Type B pancreatic cell (in vitro differentiated cells): ENCODE measurements at regions not wholly inside any gene's neighbourhood (a gene's known extent, or its start where the extent isn't known, plus 50 kb on each side); places are given as distances from the start of the nearest gene placed in this dataset.

Experiments
- DNase-seq: peaks from one replicate; pipeline ENCODE4 v3.0.0; 2021; ENCODE audit warnings: mixed read lengths; ENCODE audit not compliant: unreplicated experiment; ENCODE audit errors: extremely low spot score
- H3K27ac Mint-ChIP-seq: 2 replicates; pipeline ENCODE4 v1.8.0; 2021; ENCODE audit warnings: mild to moderate bottlenecking, mixed read lengths
- H3K27me3 Mint-ChIP-seq: 2 replicates; pipeline ENCODE4 v1.8.0; 2021; ENCODE audit warnings: mixed read lengths
- H3K36me3 Mint-ChIP-seq: 2 replicates; pipeline ENCODE4 v1.8.0; 2021; ENCODE audit warnings: mixed read lengths
- H3K4me1 Mint-ChIP-seq: one replicate; pipeline ENCODE4 v1.8.0; 2021; ENCODE audit warnings: mixed read lengths; ENCODE audit not compliant: unreplicated experiment
- H3K4me3 Mint-ChIP-seq: 2 replicates; pipeline ENCODE4 v1.8.0; 2021; ENCODE audit warnings: mild to moderate bottlenecking, mixed read lengths
- H3K9me3 Mint-ChIP-seq: 2 replicates; pipeline ENCODE4 v1.8.0; 2021; ENCODE audit warnings: mixed read lengths
- TF ChIP-seq, protein P1 (sequence below): fragments of 200-600 bp; sonication (generic); conservative IDR thresholded peaks from 2 replicates; pipeline ENCODE4 v1.5.0; 2021; ENCODE audit warnings: antibody characterized with exemption, mild to moderate bottlenecking

DNA sequence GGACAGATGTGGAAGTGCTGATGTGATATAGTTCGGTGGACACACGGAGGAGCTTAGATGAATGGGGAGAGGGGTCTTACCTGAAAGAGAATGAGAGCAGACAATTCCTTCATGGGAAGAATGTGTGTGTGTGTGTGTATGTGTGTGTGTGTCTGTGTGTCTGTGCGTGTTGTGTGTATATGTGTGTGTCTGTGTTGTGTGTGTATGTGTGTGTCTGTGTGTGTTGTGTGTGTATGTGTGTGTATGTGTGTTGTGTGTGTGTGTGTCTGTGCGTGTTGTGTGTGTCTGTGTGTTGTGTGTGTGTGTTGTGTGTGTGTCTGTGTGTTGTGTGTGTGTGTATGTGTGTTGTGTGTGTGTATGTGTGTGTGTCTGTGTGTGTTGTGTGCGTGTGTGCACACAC lies 104.2 kb downstream of the FAM204A start:
- Mint-ChIP-seq H3K36me3 (no peaks in the 10 kb centered on the region), H3K9me3 (no peaks in the 10 kb centered on the region), H3K4me1 (peaks cover 16% of the 10 kb centered on the region), H3K27me3 (peaks cover 50% of the 10 kb centered on the region), H3K4me3 (no peak overlapping the region), H3K27ac (no peak overlapping the region)
- TF ChIP-seq, protein P1, sequence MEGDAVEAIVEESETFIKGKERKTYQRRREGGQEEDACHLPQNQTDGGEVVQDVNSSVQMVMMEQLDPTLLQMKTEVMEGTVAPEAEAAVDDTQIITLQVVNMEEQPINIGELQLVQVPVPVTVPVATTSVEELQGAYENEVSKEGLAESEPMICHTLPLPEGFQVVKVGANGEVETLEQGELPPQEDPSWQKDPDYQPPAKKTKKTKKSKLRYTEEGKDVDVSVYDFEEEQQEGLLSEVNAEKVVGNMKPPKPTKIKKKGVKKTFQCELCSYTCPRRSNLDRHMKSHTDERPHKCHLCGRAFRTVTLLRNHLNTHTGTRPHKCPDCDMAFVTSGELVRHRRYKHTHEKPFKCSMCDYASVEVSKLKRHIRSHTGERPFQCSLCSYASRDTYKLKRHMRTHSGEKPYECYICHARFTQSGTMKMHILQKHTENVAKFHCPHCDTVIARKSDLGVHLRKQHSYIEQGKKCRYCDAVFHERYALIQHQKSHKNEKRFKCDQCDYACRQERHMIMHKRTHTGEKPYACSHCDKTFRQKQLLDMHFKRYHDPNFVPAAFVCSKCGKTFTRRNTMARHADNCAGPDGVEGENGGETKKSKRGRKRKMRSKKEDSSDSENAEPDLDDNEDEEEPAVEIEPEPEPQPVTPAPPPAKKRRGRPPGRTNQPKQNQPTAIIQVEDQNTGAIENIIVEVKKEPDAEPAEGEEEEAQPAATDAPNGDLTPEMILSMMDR, result no peak
- DNase-seq, result no peak

DNA sequence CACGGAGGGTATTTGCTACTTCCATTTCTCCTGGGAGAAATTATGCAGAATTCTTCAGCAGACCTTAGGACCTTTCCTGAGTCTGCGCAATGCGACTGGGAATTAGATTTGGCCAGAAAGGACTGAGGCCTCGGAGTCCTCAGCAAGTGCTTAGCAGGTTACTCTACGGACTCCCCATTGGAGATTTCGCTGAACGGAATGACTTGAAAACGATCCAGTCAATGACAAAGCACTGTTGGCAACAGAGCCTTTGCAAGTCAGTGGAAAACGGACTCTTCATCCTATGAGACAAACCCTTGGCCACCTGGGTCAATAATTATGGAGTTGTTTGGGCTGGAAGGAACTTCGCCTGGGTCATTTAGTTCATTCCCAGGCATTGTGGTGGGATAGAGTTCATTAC lies 107.4 kb downstream of the FAM204A start:
- Mint-ChIP-seq H3K27me3 (peaks cover 30% of the 10 kb centered on the region), H3K27ac (no peak overlapping the region), H3K4me1 (peaks cover 10% of the 10 kb centered on the region), H3K4me3 (no peak overlapping the region), H3K9me3 (no peaks in the 10 kb centered on the region), H3K36me3 (no peaks in the 10 kb centered on the region)
- TF ChIP-seq, protein P1, result no peak
- no peak for DNase-seq

DNA sequence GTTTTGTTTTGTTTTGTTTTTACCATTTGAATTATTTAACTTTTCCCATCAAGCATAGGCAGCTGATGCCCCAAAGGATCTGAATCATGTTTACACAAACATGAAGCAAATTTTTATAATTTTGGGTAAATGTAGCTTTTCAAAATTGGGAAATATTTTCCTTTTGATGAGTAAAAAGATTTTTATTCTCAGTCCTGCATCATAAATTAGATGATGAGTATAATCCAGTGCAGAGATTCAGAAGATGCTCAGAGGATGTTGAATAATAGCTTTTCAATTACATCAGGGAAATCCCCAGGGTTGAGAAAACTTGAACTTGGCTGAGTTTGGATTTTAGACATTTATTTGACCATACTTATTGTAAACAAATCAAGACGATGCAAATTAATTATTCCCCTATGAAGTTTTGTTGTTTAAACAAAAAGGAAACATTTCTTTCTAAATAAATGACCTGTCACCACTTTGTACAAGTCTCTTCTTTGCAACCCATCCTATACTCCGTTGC lies 121.7 kb downstream of the FAM204A start:
- no peak for DNase-seq
- no peak overlapping the region for H3K27ac Mint-ChIP-seq
- peaks cover 13% of the 10 kb centered on the region for H3K4me1 Mint-ChIP-seq
- H3K4me3 Mint-ChIP-seq, result no peak overlapping the region
- H3K27me3 Mint-ChIP-seq, result no peaks in the 10 kb centered on the region
- TF ChIP-seq, protein P1, result no peak
- no peaks in the 10 kb centered on the region for H3K36me3 Mint-ChIP-seq
- H3K9me3 Mint-ChIP-seq, result peaks cover 8% of the 10 kb centered on the region

DNA sequence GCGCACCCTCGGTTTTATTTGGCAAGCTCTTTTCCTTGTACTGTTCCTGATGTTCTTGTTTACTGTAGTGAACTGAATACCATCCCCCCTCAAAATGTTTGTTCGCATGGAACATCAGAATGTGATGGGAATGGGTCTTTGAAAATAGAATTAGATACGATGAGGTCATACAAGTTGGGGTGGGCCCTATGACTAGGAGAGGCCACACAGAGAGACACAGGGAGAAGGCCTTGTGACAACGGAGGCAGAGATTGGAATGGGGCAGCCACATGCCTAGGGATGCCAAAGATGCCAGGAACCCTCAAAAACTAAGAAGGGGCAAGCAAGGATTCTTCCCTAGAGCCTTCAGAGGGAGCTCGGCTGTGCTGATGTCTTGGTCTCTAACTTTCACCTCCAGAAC lies 123.6 kb downstream of the FAM204A start:
- Mint-ChIP-seq H3K27me3 (no peaks in the 10 kb centered on the region), H3K36me3 (no peaks in the 10 kb centered on the region), H3K4me1 (peaks cover 17% of the 10 kb centered on the region), H3K27ac (no peak overlapping the region), H3K4me3 (no peak overlapping the region), H3K9me3 (no peaks in the 10 kb centered on the region)
- TF ChIP-seq, protein P1, result no peak
- DNase-seq, result no peak

DNA sequence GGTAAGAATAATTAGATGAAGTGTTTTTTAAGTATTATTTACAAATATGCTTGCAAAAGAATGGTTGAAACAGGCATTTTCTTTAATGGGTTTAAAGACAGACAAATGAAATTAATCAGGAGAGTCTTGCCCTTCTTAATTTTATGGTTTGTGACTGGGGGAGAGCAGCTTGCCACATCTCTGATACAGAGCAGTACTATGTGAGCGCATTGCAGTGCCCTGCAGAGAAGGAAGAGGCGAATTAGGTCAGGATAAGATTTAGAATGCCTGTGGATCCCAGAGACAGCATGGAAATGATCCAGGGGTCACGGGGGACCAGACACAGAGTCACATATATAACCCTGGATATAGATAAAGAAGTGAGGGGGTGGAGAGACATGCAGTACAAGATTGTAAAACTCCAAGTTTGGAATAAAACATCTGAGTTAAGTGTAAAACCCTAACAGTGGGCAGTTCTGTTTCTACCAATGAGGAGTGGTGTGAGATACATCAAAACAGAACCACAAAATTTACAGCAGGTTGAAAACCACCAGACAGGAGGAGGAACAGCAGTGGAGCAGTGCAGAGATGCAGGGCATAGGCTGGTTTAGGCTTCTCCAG lies 125.5 kb downstream of the FAM204A start:
- Mint-ChIP-seq H3K4me3 (no peak overlapping the region), H3K27ac (no peak overlapping the region), H3K4me1 (peaks cover 20% of the 10 kb centered on the region), H3K36me3 (no peaks in the 10 kb centered on the region), H3K27me3 (no peaks in the 10 kb centered on the region), H3K9me3 (no peaks in the 10 kb centered on the region)
- DNase-seq, result no peak
- TF ChIP-seq, protein P1, result no peak
